Keratinocyte (primary cell): ENCODE measurements at regions not wholly inside any gene's neighbourhood (a gene's known extent, or its start where the extent isn't known, plus 50 kb on each side); places are given as distances from the start of the nearest gene placed in this dataset.

ENCODE experiments used
- DNase-seq: peaks from one replicate; pipeline ENCODE4 v3.0.0-alpha.2; 2011; ENCODE audit warnings: low read depth, missing footprints, low spot score
- FAIRE-seq: peaks from 2 replicates; lab custom pipeline; 2011; peaks lifted over from hg19 to GRCh38; lab: Jason Lieb, UNC
- H2AFZ ChIP-seq: 2 replicates; pipeline ENCODE4 v1.6.0; 2012; ENCODE audit warnings: low read length, control low read depth, inconsistent platforms; ENCODE audit not compliant: control insufficient read depth
- H3K27ac ChIP-seq: 2 replicates; pipeline ENCODE4 v1.5.1; 2011; ENCODE audit warnings: low read length; ENCODE audit not compliant: control insufficient read depth, insufficient read depth
- H3K27me3 ChIP-seq: 3 replicates; pipeline ENCODE4 v1.6.0; 2011; ENCODE audit warnings: low read length; ENCODE audit not compliant: control insufficient read depth, insufficient read depth; ENCODE audit errors: extremely low read depth
- H3K36me3 ChIP-seq, 2 experiments: 2 replicates in 1 of 2; 3 replicates in 1 of 2; pipeline ENCODE4 v1.5.1; 2011; ENCODE audit warnings: low read length in 2 of 2, mild to moderate bottlenecking in 1 of 2; ENCODE audit not compliant: control insufficient read depth in 2 of 2, insufficient read depth in 2 of 2; ENCODE audit errors: extremely low read depth in 1 of 2
- H3K4me1 ChIP-seq: 3 replicates; pipeline ENCODE4 v1.5.1; 2011; ENCODE audit warnings: low read length; ENCODE audit not compliant: control insufficient read depth, insufficient read depth; ENCODE audit errors: extremely low read depth
- H3K4me2 ChIP-seq: 3 replicates; pipeline ENCODE4 v1.6.0; 2011; ENCODE audit warnings: low read depth, low read length; ENCODE audit not compliant: control insufficient read depth, insufficient read depth; ENCODE audit errors: extremely low read depth
- H3K4me3 ChIP-seq, 3 experiments: fragments of 200-600 bp in 1 of 3; sonication (generic) in 1 of 3; 2 replicates in 2 of 3; 3 replicates in 1 of 3; pipeline ENCODE4 v1.5.1; 2011 to 2016; ENCODE audit warnings: low read length in 3 of 3, mild to moderate bottlenecking in 3 of 3, control low read depth in 2 of 3, inconsistent platforms in 1 of 3, low read depth in 1 of 3, mixed read lengths in 1 of 3, mixed run types in 1 of 3, moderate library complexity in 1 of 3; ENCODE audit not compliant: control insufficient read depth in 2 of 3, insufficient read depth in 2 of 3; ENCODE audit errors: extremely low read depth in 1 of 3
- H3K79me2 ChIP-seq: 2 replicates; pipeline ENCODE4 v1.6.0; 2012; ENCODE audit warnings: low read length; ENCODE audit not compliant: control insufficient read depth, insufficient read depth
- H3K9ac ChIP-seq: 3 replicates; pipeline ENCODE4 v1.6.0; 2011; ENCODE audit warnings: low read length; ENCODE audit not compliant: control insufficient read depth, insufficient read depth; ENCODE audit errors: extremely low read depth
- H3K9me1 ChIP-seq: 3 replicates; pipeline ENCODE4 v1.6.0; 2011; ENCODE audit warnings: low read length; ENCODE audit not compliant: control insufficient read depth, insufficient read depth; ENCODE audit errors: extremely low read depth
- H3K9me3 ChIP-seq: 2 replicates; pipeline ENCODE4 v1.5.1; 2012; ENCODE audit warnings: low read depth, low read length; ENCODE audit not compliant: control insufficient read depth
- H4K20me1 ChIP-seq: 3 replicates; pipeline ENCODE4 v1.6.0; 2011; ENCODE audit warnings: low read length; ENCODE audit not compliant: control insufficient read depth, insufficient read depth; ENCODE audit errors: extremely low read depth
- EZH2 ChIP-seq: IDR thresholded peaks from one replicate; pipeline ENCODE4 v1.6.1; 2012; ENCODE audit warnings: inconsistent platforms, mild to moderate bottlenecking, low read length, moderate library complexity
- dilution Hi-C: fragments of 300-500 bp; cut with MboI; formaldehyde crosslinking; loops from one replicate; pipeline ENCODE4 v1.7.0; 2020; ENCODE audit warnings: low sequenced_read_pairs; ENCODE audit not compliant: extremely low pct_ligation_motif_present
- TF ChIP-seq, protein P1 (sequence below), 3 experiments: IDR thresholded peaks in 1 of 3; conservative IDR thresholded peaks in 1 of 3; optimal IDR thresholded peaks in 1 of 3; 2 replicates in 2 of 3; 3 replicates in 1 of 3; pipeline versions ENCODE3 to v1.5.1; 2011; ENCODE audit warnings: low read length in 3 of 3, mild to moderate bottlenecking in 3 of 3, moderate library complexity in 2 of 3, control low read depth in 1 of 3, inconsistent platforms in 1 of 3; ENCODE audit not compliant: insufficient read depth in 2 of 3; ENCODE audit errors: extremely low read depth in 1 of 3

DNA sequence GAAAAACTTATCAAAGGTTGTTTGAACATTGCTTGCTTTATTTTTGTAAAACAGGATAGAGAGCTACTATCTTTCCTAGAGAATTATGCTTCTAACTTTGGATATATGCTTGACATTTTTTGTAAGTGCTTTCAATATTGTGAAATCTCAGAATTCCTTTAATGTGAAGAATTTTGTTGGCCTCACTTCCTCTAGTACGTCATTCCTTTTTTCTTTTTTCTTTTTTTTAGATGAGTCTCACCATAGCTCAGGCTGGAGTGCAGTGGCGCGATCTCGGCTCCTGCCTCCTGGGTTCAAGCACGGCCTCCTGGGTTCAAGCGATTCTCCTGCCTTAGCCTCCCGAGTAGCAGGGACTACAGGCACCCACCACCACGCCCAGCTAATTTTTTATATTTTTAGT lies 668.1 kb downstream of the RFPL4B start:
- Histone ChIP-seq H3K4me1 (peaks cover 12% of the 10 kb centered on the region), H3K9ac (no peak overlapping the region), H3K27ac (no peak overlapping the region), H3K4me3 (no peak overlapping the region), H3K36me3 (no peaks in the 10 kb centered on the region), H3K4me2 (no peak overlapping the region), H3K9me3 (no peaks in the 10 kb centered on the region), H2AFZ (no peak overlapping the region), H3K79me2 (no peaks in the 10 kb centered on the region), H4K20me1 (no peaks in the 10 kb centered on the region), H3K27me3 (no peaks in the 10 kb centered on the region), H3K9me1 (no peaks in the 10 kb centered on the region)
- DNase-seq (no peak), FAIRE-seq (no peak)
- dilution Hi-C loops = no loop called here
- no peak for TF ChIP-seq EZH2
- TF ChIP-seq, protein P1, sequence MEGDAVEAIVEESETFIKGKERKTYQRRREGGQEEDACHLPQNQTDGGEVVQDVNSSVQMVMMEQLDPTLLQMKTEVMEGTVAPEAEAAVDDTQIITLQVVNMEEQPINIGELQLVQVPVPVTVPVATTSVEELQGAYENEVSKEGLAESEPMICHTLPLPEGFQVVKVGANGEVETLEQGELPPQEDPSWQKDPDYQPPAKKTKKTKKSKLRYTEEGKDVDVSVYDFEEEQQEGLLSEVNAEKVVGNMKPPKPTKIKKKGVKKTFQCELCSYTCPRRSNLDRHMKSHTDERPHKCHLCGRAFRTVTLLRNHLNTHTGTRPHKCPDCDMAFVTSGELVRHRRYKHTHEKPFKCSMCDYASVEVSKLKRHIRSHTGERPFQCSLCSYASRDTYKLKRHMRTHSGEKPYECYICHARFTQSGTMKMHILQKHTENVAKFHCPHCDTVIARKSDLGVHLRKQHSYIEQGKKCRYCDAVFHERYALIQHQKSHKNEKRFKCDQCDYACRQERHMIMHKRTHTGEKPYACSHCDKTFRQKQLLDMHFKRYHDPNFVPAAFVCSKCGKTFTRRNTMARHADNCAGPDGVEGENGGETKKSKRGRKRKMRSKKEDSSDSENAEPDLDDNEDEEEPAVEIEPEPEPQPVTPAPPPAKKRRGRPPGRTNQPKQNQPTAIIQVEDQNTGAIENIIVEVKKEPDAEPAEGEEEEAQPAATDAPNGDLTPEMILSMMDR (optimal IDR thresholded peaks at IDR 0.05 in 1 of 3, IDR thresholded peaks at IDR 0.05 in 1 of 3, conservative IDR thresholded peaks at IDR 0.05 in 1 of 3; ENCODE audit: extremely low read depth in 1 of 3, insufficient read depth in 2 of 3, low read length in 3 of 3) = no peak

DNA sequence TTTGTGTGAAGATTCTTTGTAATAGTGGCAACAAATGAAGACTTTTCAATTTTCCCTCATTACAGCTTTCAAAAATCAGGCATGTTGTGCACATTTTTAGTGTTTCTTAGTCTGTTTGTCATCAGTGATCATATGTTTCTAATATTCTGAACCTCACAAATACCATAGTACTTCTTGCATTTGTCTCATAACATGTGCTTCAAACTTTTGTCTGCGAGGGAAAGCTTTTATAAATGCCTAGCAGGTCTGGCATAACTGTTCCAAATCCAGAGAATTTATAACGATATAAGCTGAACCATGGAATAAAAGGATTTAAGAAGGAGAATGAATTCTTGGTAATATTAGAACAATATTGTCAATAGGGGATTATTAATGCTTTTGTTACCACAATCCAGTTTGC lies 670.2 kb downstream of the RFPL4B start:
- no peaks in the 10 kb centered on the region for H3K9me3 ChIP-seq
- H3K36me3 ChIP-seq = no peaks in the 10 kb centered on the region
- DNase-seq (no peak), FAIRE-seq (no peak)
- no peak overlapping the region for H2AFZ ChIP-seq
- H3K9me1 ChIP-seq = no peaks in the 10 kb centered on the region
- H3K4me3 ChIP-seq = no peak overlapping the region
- H3K79me2 ChIP-seq = no peaks in the 10 kb centered on the region
- H3K4me2 ChIP-seq = no peak overlapping the region
- no peak overlapping the region for H3K27ac ChIP-seq
- peaks cover 12% of the 10 kb centered on the region for H3K4me1 ChIP-seq
- H3K27me3 ChIP-seq = no peaks in the 10 kb centered on the region
- no peak for TF ChIP-seq EZH2
- TF ChIP-seq, protein P1 (optimal IDR thresholded peaks at IDR 0.05 in 1 of 3, IDR thresholded peaks at IDR 0.05 in 1 of 3, conservative IDR thresholded peaks at IDR 0.05 in 1 of 3; ENCODE audit: extremely low read depth in 1 of 3, insufficient read depth in 2 of 3, low read length in 3 of 3) = no peak
- no peak overlapping the region for H3K9ac ChIP-seq
- no peaks in the 10 kb centered on the region for H4K20me1 ChIP-seq
- dilution Hi-C loops = no loop called here
